Adrenal gland (tissue), 5 donors: ENCODE measurements at regions not wholly inside any gene's neighbourhood (a gene's known extent, or its start where the extent isn't known, plus 50 kb on each side); places are given as distances from the start of the nearest gene placed in this dataset.

ENCODE experiments used
- CTCF ChIP-seq, 6 experiments: fragments of 450-650 bp in 4 of 6; fragments of 200-600 bp in 2 of 6; sonication (generic) in 1 of 6; IDR thresholded peaks; 1 replicate in 5 of 6; 2 replicates in 1 of 6; pipeline versions ENCODE4 v1.5.1 to v1.8.0; 2016 to 2021; ENCODE audit warnings: antibody characterized with exemption in 6 of 6, mild to moderate bottlenecking in 2 of 6, moderate library complexity in 1 of 6
- POLR2A ChIP-seq, 2 donors: fragments of 450-650 bp; IDR thresholded peaks; one replicate each; pipeline ENCODE4 v1.6.1; 2017; ENCODE audit warnings: antibody characterized with exemption in 2 of 2, mild to moderate bottlenecking in 2 of 2, moderate library complexity in 1 of 2
- donor health status: DM: no; HTN: no; CAD: no.

GRCh38 chr2:6343076-6343475 is 522.6 kb downstream of the CMPK2 start:
- TF ChIP-seq CTCF (IDR thresholded peaks at IDR 0.05) (no peak), POLR2A (IDR thresholded peaks at IDR 0.05) (no peak)
